ENCODE measurements at regions not wholly inside any gene's neighbourhood (a gene's known extent, or its start where the extent isn't known, plus 50 kb on each side); places are given as distances from the start of the nearest gene placed in this dataset.

DNA sequence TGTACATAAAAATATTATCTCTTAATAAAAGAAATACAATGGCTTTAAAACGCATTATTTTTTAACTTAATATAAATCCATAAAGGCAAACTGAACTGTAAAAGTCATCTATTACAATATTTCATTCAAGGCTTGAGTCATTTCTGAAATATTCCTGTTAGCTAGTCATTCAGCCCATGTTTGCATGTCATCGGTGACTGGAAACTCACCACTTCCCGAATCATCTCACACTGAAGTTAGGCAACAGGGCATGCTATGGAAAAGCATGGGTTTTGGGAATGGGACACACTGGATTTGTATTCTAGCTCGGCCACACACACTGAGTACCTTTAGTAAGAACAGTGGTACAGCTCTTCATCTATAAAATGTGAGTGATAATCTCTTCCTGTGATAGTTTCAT is 691.1 kb upstream of the C9orf72 start:
- BruUV-seq (replicated peaks), result no TSS peak

More for the DNA sequence above, 691.1 kb upstream of the C9orf72 start:
- H3K79me2 ChIP-seq (ENCODE audit: control insufficient read depth, insufficient read depth, low read length), result no peaks in the 10 kb centered on the region
- intact Hi-C loops (cut with micrococcal nuclease) (no loop called here), in situ Hi-C loops (cut with MboI) (no loop called here)
- H3K4me1 ChIP-seq (replicated peaks in 1 of 2; ENCODE audit: control insufficient read depth in 2 of 2, insufficient read depth in 2 of 2, low read length in 2 of 2), result no peaks in the 10 kb centered on the region
- no peaks in the 10 kb centered on the region for H4K20me1 ChIP-seq (replicated peaks; ENCODE audit: control insufficient read depth, insufficient read depth, low read length)
- no peak overlapping the region for H2AFZ ChIP-seq (ENCODE audit: low read depth, low read length)
- ChIA-PET POLR2A (interaction anchor here (0.6 kb wide), 1 partner anchor 9 kb away, joined by 4 read pairs; no protein-coding TSS in a partner anchor), CTCF (ENCODE audit: low intra/inter-chr PET ratio) (no interaction called here)
- no peaks in the 10 kb centered on the region for H3K27me3 ChIP-seq (ENCODE audit: control insufficient read depth in 2 of 2, insufficient read depth in 2 of 2, low read length in 2 of 2)
- H3K4me3 ChIP-seq, result no peak overlapping the region
- no peak overlapping the region for H3K4me2 ChIP-seq (ENCODE audit: insufficient read depth, low read length)
- no peaks in the 10 kb centered on the region for H3K9me1 ChIP-seq (ENCODE audit: control insufficient read depth, insufficient read depth, low read length)
- H3K27ac ChIP-seq (ENCODE audit: extremely low read depth, low read depth, low read length), result no peak overlapping the region
- H3K36me3 ChIP-seq (ENCODE audit: control insufficient read depth, insufficient read depth, low read length), result no peaks in the 10 kb centered on the region
- TF ChIP-seq ZNF316 (IDR thresholded peaks at IDR 0.05) (no peak), ZNF507 (tag; conservative IDR thresholded peaks at IDR 0.05) (no peak), KDM5B (IDR thresholded peaks at IDR 0.05; ENCODE audit: insufficient replicate concordance, low read depth, low read length) (no peak), ZNF764 (CRISPR knock-in tag; IDR thresholded peaks at IDR 0.05; ENCODE audit: low read depth) (no peak), ZNF511 (CRISPR knock-in tag; IDR thresholded peaks at IDR 0.05) (no peak), PREB (CRISPR knock-in tag; IDR thresholded peaks at IDR 0.05) (no peak), TAL1 (IDR thresholded peaks at IDR 0.05) (no peak), CUX1 (CRISPR knock-in tag; IDR thresholded peaks at IDR 0.05) (no peak), DIDO1 (tag; IDR thresholded peaks at IDR 0.05; ENCODE audit: low read depth) (no peak), TSC22D4 (tag; IDR thresholded peaks at IDR 0.05) (no peak), ZNF347 (CRISPR knock-in tag; IDR thresholded peaks at IDR 0.05; ENCODE audit: low read depth) (no peak)
- no peak for ATAC-seq
- H3K9me3 ChIP-seq (replicated peaks; ENCODE audit: control insufficient read depth, insufficient read depth, low read depth, low read length), result no peaks in the 10 kb centered on the region
- no peak for FAIRE-seq
- WGBS (ENCODE audit: insufficient coverage, low coverage, missing lambda C conversion rate), result 0% methylated on average over 2 of the region's 4 CpGs
- no peak overlapping the region for H3K9ac ChIP-seq (ENCODE audit: insufficient read depth in 1 of 2, low read depth in 2 of 2, low read length in 2 of 2)
- no peak for DNase-seq (ENCODE audit: extremely low read depth in 1 of 4, low spot score in 3 of 4)

Measured in K562 (cell line).